GM12874 (cell line): ENCODE measurements at regions not wholly inside any gene's neighbourhood (a gene's known extent, or its start where the extent isn't known, plus 50 kb on each side); places are given as distances from the start of the nearest gene placed in this dataset.

Source experiments
- TF ChIP-seq, protein P1 (sequence below): IDR thresholded peaks from 2 replicates; pipeline ENCODE4 v1.5.1; 2011; ENCODE audit warnings: low read depth, mild to moderate bottlenecking, control low read depth, low read length, moderate library complexity; ENCODE audit not compliant: insufficient read depth

DNA sequence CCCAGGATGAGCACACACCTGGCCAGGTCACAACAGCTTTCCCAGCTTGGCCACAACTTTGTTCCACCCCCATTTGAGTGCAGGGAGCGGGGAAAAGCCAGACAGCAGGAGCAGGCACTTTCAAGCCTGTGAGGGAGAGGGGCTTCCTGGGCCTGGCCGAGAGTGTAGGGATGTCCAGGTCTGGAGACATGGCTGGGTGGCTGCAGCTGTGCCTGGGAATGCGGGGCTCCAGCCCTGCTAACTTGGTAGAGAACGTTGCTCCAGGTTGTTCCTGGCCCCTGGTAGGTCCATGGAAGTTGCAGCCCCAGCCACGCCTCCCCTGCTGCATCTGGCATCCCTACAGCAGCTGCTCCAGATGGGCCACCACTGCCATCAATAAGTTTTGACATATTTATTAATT lies 738.5 kb downstream of the SLC6A15 start:
- TF ChIP-seq, protein P1, sequence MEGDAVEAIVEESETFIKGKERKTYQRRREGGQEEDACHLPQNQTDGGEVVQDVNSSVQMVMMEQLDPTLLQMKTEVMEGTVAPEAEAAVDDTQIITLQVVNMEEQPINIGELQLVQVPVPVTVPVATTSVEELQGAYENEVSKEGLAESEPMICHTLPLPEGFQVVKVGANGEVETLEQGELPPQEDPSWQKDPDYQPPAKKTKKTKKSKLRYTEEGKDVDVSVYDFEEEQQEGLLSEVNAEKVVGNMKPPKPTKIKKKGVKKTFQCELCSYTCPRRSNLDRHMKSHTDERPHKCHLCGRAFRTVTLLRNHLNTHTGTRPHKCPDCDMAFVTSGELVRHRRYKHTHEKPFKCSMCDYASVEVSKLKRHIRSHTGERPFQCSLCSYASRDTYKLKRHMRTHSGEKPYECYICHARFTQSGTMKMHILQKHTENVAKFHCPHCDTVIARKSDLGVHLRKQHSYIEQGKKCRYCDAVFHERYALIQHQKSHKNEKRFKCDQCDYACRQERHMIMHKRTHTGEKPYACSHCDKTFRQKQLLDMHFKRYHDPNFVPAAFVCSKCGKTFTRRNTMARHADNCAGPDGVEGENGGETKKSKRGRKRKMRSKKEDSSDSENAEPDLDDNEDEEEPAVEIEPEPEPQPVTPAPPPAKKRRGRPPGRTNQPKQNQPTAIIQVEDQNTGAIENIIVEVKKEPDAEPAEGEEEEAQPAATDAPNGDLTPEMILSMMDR = no peak

- TF ChIP-seq, protein P1 = no peak
These were observed 739.7 kb downstream of the SLC6A15 start for GRCh38 chr12:84172823-84173424.

- TF ChIP-seq, protein P1 = no peak
These were observed 745.8 kb downstream of the SLC6A15 start for GRCh38 chr12:84166812-84167211.

- TF ChIP-seq, protein P1 = no peak
These were observed 746.5 kb downstream of the SLC6A15 start for GRCh38 chr12:84165998-84166571.

DNA sequence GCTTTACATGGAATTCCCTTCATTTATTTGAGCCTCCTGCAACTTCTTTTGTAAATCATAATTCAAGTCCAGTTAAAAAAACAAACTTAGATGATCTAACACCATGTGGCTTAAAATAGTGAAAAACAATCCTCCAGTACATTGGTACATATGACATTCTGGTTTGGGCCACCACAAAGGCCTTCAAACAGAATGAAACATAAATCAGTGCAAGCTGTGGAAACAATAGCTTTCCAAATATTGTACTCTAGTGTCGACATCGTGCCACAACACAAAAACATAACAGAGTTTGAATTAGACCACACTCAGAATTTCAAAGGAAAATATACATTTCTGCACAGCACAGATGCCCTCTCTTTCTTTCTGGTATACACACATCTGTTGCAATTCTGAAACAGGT lies 751.3 kb downstream of the SLC6A15 start:
- TF ChIP-seq, protein P1 = no peak

GRCh38 chr12:84159260-84159659 lies 753.3 kb downstream of the SLC6A15 start:
- TF ChIP-seq, protein P1 = no peak

DNA sequence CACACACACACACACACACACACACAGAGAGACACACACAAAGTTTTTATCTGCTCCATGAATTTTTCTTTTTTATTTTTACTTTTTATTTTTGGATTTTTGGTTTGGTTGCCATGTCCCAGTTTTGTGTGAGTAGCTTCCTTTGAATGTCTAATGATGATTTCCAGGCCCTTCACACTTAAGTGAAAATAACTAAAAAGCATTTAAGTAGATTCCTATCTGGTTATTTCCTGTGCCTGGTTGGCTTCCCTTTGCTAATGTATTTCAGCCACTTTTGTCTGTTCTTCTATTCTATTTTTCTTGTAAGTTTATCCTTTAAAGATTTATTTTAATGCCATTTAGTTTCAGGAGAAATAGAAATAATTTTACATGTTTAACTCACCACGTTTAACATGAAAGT lies 755.4 kb downstream of the SLC6A15 start:
- TF ChIP-seq, protein P1 = no peak
